Fibroblast of lung (primary cell): ENCODE measurements at regions not wholly inside any gene's neighbourhood (a gene's known extent, or its start where the extent isn't known, plus 50 kb on each side); places are given as distances from the start of the nearest gene placed in this dataset.
"Not testable (repeated sequence)": the region's sequence is repeated elsewhere in the genome, so short reads cannot be mapped to it uniquely, and the experiment has no call there.

Experiments
- DNase-seq, 2 donors: peaks; one replicate each; pipeline versions ENCODE4 v3.0.0 to v3.0.0-alpha.2; 2010; ENCODE audit warnings: low read depth in 2 of 2
- H2AFZ ChIP-seq: 2 replicates; pipeline ENCODE4 v1.5.1; 2012; ENCODE audit warnings: low read length, control low read depth, inconsistent platforms
- H3K27ac ChIP-seq: 2 replicates; pipeline ENCODE4 v1.5.1; 2011; ENCODE audit warnings: low read length, control low read depth; ENCODE audit not compliant: insufficient read depth
- H3K27me3 ChIP-seq: 2 replicates; pipeline ENCODE4 v1.5.1; 2011; ENCODE audit warnings: mild to moderate bottlenecking, low read length; ENCODE audit not compliant: control insufficient read depth, insufficient read depth
- H3K36me3 ChIP-seq: 2 replicates; pipeline ENCODE4 v1.5.1; 2011; ENCODE audit warnings: low read length; ENCODE audit not compliant: control insufficient read depth, insufficient read depth
- H3K4me1 ChIP-seq: 2 replicates; pipeline ENCODE4 v1.5.1; 2011; ENCODE audit warnings: low read length; ENCODE audit not compliant: control insufficient read depth, insufficient read depth; ENCODE audit errors: extremely low read depth
- H3K4me2 ChIP-seq: 2 replicates; pipeline ENCODE4 v1.5.1; 2011; ENCODE audit warnings: low read length, control low read depth; ENCODE audit not compliant: insufficient read depth; ENCODE audit errors: extremely low read depth
- H3K4me3 ChIP-seq, 4 experiments: fragments of 200-600 bp in 1 of 4; sonication (generic) in 1 of 4; replicated peaks in 1 of 4; 2 replicates each; pipeline ENCODE4 v1.5.1; 2011 to 2016; ENCODE audit warnings: low read length in 4 of 4, low read depth in 3 of 4, mild to moderate bottlenecking in 3 of 4, control low read depth in 2 of 4, inconsistent platforms in 1 of 4, mixed read lengths in 1 of 4; ENCODE audit not compliant: insufficient read depth in 1 of 4; ENCODE audit errors: control extremely low read depth in 1 of 4
- H3K79me2 ChIP-seq: 2 replicates; pipeline ENCODE4 v1.5.1; 2012; ENCODE audit warnings: mild to moderate bottlenecking, low read length, inconsistent platforms; ENCODE audit not compliant: control insufficient read depth, insufficient read depth
- H3K9ac ChIP-seq: 2 replicates; pipeline ENCODE4 v1.5.1; 2011; ENCODE audit warnings: mild to moderate bottlenecking, low read length, control low read depth; ENCODE audit not compliant: insufficient read depth
- H3K9me3 ChIP-seq: 2 replicates; pipeline ENCODE4 v1.5.1; 2012; ENCODE audit warnings: low read depth, low read length; ENCODE audit not compliant: control insufficient read depth, insufficient read depth
- H4K20me1 ChIP-seq: 2 replicates; pipeline ENCODE4 v1.5.1; 2011; ENCODE audit warnings: low read length; ENCODE audit not compliant: control insufficient read depth, insufficient read depth; ENCODE audit errors: extremely low read depth
- CTCF ChIP-seq, 2 donors: IDR thresholded peaks in 1 of 2; conservative IDR thresholded peaks in 1 of 2; 1 replicate in 1 of 2; 2 replicates in 1 of 2; pipeline ENCODE4 v1.5.1; 2011 to 2012; ENCODE audit warnings: low read length in 2 of 2, control low read depth in 1 of 2, inconsistent platforms in 1 of 2, low read depth in 1 of 2, mild to moderate bottlenecking in 1 of 2
- EZH2 ChIP-seq: IDR thresholded peaks from 2 replicates; pipeline ENCODE4 v1.5.1; 2012; ENCODE audit warnings: low read length, control low read depth, mild to moderate bottlenecking; ENCODE audit errors: missing control alignments

GRCh38 chr4:106579236-106579635, 210.7 kb upstream of the GIMD1 start:
- DNase-seq, result no peak
- Histone ChIP-seq H3K4me2 (no peak overlapping the region), H2AFZ (no peak overlapping the region), H3K27ac (no peak overlapping the region), H3K9me3 (no peaks in the 10 kb centered on the region), H3K27me3 (no peaks in the 10 kb centered on the region), H3K4me1 (peaks cover 3% of the 10 kb centered on the region), H3K36me3 (no peaks in the 10 kb centered on the region), H4K20me1 (no peaks in the 10 kb centered on the region), H3K4me3 (no peak overlapping the region), H3K9ac (no peak overlapping the region), H3K79me2 (no peaks in the 10 kb centered on the region)
- TF ChIP-seq CTCF (conservative IDR thresholded peaks at IDR 0.05 in 1 of 2, IDR thresholded peaks at IDR 0.05 in 1 of 2; ENCODE audit: low read depth in 1 of 2, low read length in 2 of 2) (no peak), EZH2 (no peak)

DNA sequence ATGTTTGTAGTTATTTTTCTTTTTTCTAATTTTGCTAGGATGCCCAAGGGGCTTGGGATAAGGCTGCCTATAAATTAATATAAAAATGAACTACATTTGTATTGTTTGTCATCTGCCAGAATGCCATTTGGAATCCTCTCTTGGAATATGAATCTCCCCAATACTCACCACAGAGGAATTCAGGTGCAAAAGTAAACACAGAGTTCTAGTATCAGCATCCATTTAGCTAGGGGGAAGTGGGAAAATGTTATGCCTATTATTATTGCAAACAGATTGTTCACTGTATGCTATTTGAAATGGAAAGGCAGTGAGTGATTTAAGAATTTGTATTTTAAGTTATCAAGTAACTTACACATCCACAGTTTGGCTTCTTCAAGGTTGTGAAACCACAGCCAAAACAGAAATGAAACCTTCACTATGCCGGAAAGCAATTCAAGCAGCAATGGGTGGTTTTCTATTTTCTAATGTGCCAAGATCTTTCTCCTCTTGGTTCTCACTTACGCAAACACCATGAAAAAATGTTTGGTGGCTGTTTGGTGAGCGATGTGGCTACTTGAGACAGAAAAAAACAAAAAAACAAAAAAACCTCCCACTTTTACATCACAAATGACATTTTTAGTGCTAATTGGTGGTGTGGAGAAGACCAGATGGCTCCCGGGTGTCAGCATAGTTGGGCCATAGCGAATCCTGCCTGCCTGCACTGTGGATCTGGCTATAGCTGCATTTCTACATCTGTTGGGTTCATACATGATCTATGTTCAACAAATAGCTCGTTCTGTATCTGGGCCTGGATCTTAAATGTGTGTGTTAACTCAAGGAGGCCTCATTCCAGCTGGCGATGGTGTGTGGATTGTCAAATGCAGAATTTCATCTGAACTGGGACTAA, 200.8 kb upstream of the GIMD1 start:
- peak in 1 of 2 donors; percentile 51 for DNase-seq
- Histone ChIP-seq H3K36me3 (no peaks in the 10 kb centered on the region), H2AFZ (peak overlapping the region; percentile 63), H3K27ac (peak overlapping the region; percentile 22), H3K9me3 (no peaks in the 10 kb centered on the region), H3K4me1 (no peaks in the 10 kb centered on the region), H3K27me3 (no peaks in the 10 kb centered on the region), H3K4me3 (peak overlapping the region in 1 of 4 experiments; percentile 3), H3K9ac (no peak overlapping the region), H3K4me2 (peak overlapping the region; percentile 63), H3K79me2 (no peaks in the 10 kb centered on the region), H4K20me1 (no peaks in the 10 kb centered on the region)
- no peak for TF ChIP-seq CTCF (conservative IDR thresholded peaks at IDR 0.05 in 1 of 2, IDR thresholded peaks at IDR 0.05 in 1 of 2; ENCODE audit: low read depth in 1 of 2, low read length in 2 of 2)
- no peak for TF ChIP-seq EZH2

GRCh38 chr4:106565727-106566126, 197.1 kb upstream of the GIMD1 start:
- Histone ChIP-seq H3K9me3 (no peaks in the 10 kb centered on the region), H3K27ac (no peak overlapping the region), H3K79me2 (no peaks in the 10 kb centered on the region), H3K4me1 (no peaks in the 10 kb centered on the region), H2AFZ (no peak overlapping the region), H4K20me1 (no peaks in the 10 kb centered on the region), H3K4me3 (no peak overlapping the region), H3K36me3 (no peaks in the 10 kb centered on the region), H3K9ac (no peak overlapping the region), H3K27me3 (no peaks in the 10 kb centered on the region), H3K4me2 (no peak overlapping the region)
- DNase-seq, result peak in 1 of 2 donors; percentile 65
- TF ChIP-seq CTCF (conservative IDR thresholded peaks at IDR 0.05 in 1 of 2, IDR thresholded peaks at IDR 0.05 in 1 of 2; ENCODE audit: low read depth in 1 of 2, low read length in 2 of 2), result no peak
- no peak for TF ChIP-seq EZH2

DNA sequence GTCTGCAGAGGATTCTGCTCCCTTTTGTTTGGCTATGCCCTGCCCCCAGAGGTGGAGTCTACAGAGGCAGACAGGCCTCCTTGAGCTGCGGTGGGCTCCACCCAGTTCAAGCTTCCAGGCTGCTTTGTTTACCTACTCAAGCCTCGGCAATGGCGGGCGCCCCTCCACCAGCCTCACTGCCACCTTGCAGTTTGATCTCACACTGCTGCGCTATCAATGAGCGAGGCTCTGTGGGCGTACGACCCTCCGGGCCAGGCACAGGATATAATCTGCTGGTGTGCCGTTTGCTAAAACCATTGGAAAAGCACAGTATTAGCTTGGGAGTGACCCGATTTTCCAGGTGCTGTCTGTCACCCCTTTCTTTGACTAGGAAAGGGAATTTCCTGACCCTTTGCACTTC, 195.1 kb upstream of the GIMD1 start:
- not testable (repeated sequence) for H3K4me2 ChIP-seq, H3K27ac ChIP-seq, H4K20me1 ChIP-seq, H3K79me2 ChIP-seq, H3K4me3 ChIP-seq, H3K9me3 ChIP-seq, H3K27me3 ChIP-seq, H2AFZ ChIP-seq, H3K36me3 ChIP-seq, H3K9ac ChIP-seq, DNase-seq, H3K4me1 ChIP-seq
